ENCODE measurements at regions not wholly inside any gene's neighbourhood (a gene's known extent, or its start where the extent isn't known, plus 50 kb on each side); places are given as distances from the start of the nearest gene placed in this dataset.
A peak's percentile ranks its signal among the peaks of the same experiment; 100 is the strongest.

- no peak for DNase-seq
Measured at GRCh38 chr4:4735136-4735750, 124.2 kb upstream of the MSX1 start.

GRCh38 chr4:4734425-4734824 lies 125.0 kb upstream of the MSX1 start:
- no peak for DNase-seq

GRCh38 chr4:4733663-4734062 lies 125.8 kb upstream of the MSX1 start:
- no peak for DNase-seq

- DNase-seq: no peak
Measured at GRCh38 chr4:4730249-4730648, 129.2 kb upstream of the MSX1 start.

- DNase-seq: no peak
Measured at GRCh38 chr4:4729206-4729605, 130.3 kb upstream of the MSX1 start.

GRCh38 chr4:4727536-4727935 lies 131.9 kb upstream of the MSX1 start:
- DNase-seq: no peak

GRCh38 chr4:4726051-4726450 lies 133.4 kb upstream of the MSX1 start:
- DNase-seq: peak in 2 of 4 experiments; percentile 6 to 9

- DNase-seq: no peak
Measured at GRCh38 chr4:4724321-4724720, 135.1 kb upstream of the MSX1 start.

GRCh38 chr4:4721636-4722035 lies 137.8 kb upstream of the MSX1 start:
- no peak for DNase-seq

GRCh38 chr4:4720646-4721045 lies 138.8 kb upstream of the MSX1 start:
- DNase-seq: no peak

- no peak for DNase-seq
Measured at GRCh38 chr4:4719436-4719835, 140.0 kb upstream of the MSX1 start.

- DNase-seq: no peak
Measured at GRCh38 chr4:4717692-4718091, 141.8 kb upstream of the MSX1 start.

- DNase-seq: no peak
Measured at GRCh38 chr4:4714331-4714730, 145.1 kb upstream of the MSX1 start.

- DNase-seq: no peak
Measured at GRCh38 chr4:4712800-4713528, 146.5 kb upstream of the MSX1 start.

GRCh38 chr4:4711902-4712301 lies 147.6 kb upstream of the MSX1 start:
- no peak for DNase-seq

- DNase-seq: no peak
Measured at GRCh38 chr4:4709736-4710135, 149.7 kb upstream of the MSX1 start.

- peak; percentile 72 to 86 (median 80) for DNase-seq
Measured at GRCh38 chr4:4704267-4704666, 155.2 kb upstream of the MSX1 start.

GRCh38 chr4:4697584-4697983 lies 155.7 kb upstream of the STX18 start:
- no peak for DNase-seq

GRCh38 chr4:4696530-4696929 lies 154.7 kb upstream of the STX18 start:
- no peak for DNase-seq

GRCh38 chr4:4695497-4695896 lies 153.6 kb upstream of the STX18 start:
- DNase-seq: no peak

GRCh38 chr4:4694827-4695226 lies 153.0 kb upstream of the STX18 start:
- DNase-seq: no peak

GRCh38 chr4:4694296-4694772 lies 152.5 kb upstream of the STX18 start:
- DNase-seq: peak in 1 of 4 experiments; percentile 19

- DNase-seq: no peak
Measured at GRCh38 chr4:4693755-4694295, 152.0 kb upstream of the STX18 start.

- DNase-seq: peak in 2 of 4 experiments; percentile 23 to 32
Measured at GRCh38 chr4:4693258-4693657, 151.4 kb upstream of the STX18 start.
